HG02852 (cell line): ENCODE measurements at regions not wholly inside any gene's neighbourhood (a gene's known extent, or its start where the extent isn't known, plus 50 kb on each side); places are given as distances from the start of the nearest gene placed in this dataset.

Experiments used
- ATAC-seq: cut with Tn5 transposase; IDR thresholded peaks from one replicate; pipeline ENCODE4 v1.9.1; 2021; ENCODE audit warnings: mild to moderate bottlenecking, moderate library complexity; ENCODE audit not compliant: unreplicated experiment

DNA sequence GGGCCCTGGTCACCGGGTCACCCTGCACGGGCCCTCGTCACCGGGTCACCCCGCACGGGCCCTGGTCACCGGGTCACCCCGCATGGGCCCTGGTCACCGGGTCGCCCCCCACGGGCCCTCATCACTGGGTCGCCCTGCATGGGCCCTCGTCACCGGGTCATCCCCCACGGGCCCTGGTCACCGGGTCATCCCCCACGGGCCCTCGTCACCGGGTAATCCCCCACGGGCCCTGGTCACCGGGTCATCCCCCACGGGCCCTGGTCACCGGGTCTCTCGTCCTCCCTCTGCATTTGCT, 77.6 kb downstream of the RIPK4 start:
- ATAC-seq, result no peak

DNA sequence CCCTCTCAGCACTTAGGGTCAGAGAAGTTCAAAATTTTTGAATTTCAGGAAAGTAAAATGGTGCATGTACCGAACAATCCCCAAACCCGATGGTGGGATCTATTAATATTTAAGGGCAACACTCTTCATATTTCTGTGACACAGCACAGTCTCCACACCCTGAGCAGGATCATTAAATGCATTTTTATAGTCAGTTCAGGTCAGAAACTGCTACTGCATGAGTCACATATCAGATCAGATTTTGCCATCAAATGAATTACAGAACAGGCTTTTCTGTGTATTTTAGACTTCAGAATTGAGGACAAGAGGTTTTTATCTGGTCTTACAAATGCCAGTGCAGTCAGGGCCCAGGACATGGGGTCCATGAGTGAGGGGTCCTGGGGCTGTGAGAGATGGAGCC, 79.2 kb downstream of the RIPK4 start:
- ATAC-seq, result no peak

DNA sequence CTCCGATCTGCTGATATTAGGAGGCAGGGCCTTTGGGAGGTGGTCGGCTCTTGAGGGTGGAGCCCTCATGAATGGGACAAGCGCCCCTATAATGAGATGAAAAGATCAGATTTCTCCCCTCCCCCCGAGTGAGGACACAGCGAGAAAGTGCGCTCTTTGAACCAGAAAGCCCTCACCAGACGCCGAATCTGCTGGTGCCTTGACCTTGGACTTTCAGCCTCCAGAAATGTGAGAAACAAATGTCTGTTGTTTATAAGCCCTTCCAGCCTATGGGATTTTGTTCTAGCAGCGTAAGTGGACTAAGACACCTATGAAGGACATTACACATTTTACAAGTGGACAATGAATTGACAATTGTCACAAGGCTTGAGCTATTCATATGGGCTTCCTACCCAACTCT, 80.2 kb downstream of the RIPK4 start:
- no peak for ATAC-seq

DNA sequence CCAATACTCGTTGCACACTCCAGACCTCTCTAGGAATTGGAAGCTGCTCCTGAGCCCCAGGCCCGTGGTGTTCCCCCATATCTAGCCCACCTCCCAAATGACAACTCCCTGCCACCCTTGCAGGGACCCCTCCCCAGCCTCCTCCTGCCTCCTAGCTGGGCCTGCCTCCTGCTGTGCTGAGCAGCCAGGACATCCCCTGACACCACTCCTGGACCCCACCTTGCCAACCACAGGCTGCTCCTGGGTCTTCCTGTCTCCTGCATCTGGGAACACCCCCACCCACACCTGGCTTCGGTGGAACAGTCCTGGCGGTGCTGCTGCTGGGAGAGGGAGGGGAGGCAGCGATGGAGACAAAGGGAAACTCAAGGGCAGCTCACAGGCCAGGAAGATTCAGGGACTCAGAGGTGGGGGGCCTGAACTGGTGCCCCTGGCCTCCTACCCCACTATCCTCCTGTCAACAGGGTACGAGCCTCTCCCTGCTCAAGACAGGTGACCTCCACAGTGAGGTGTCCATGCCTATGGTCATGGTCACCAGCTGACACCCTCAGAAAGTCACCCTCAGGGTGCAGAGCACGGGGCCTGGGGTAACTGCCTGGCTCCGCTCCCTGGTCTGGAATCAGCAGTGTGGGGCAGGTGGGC, 81.2 kb downstream of the RIPK4 start:
- ATAC-seq, result no peak

DNA sequence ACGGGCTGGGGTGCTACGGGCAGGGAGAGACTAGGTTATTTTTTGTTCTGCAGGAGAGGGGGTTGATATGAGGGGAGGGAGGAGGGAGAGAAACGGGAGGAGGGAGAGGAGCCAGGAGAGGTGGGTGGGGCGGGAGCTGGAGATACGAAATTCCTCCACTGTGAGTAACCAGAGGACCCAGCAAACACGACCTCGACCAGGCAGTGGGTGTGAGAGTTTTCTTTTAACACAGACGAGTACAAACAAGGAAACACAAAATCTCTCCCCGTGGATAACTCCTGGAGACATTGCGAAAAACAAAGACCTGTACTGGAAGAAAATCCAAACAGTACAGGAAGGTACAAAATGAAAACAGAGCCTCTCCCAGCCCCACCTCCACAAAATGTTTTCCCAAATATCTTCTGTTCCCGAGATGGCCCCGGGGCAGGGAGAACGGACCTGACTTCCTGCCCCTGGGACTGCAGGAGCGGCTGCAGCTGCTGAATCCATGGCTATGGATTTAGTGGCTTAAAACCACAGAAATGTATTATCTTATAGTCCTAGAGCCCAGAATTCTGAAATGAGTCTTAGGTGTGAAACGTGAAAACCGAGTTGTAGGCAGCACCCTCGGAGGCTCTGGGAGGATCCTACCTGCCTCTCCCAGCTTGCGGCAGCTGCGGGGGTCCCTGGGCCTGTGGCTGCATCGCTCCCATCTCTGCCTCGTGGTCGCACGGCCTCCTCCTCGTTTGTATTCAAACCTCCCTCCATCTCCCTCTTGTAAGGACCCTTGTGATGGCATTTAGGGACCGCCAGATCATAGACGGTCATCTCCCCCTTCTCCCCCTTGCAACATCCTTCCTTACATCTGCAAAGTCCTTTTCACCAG, 82.2 kb downstream of the RIPK4 start:
- no peak for ATAC-seq

DNA sequence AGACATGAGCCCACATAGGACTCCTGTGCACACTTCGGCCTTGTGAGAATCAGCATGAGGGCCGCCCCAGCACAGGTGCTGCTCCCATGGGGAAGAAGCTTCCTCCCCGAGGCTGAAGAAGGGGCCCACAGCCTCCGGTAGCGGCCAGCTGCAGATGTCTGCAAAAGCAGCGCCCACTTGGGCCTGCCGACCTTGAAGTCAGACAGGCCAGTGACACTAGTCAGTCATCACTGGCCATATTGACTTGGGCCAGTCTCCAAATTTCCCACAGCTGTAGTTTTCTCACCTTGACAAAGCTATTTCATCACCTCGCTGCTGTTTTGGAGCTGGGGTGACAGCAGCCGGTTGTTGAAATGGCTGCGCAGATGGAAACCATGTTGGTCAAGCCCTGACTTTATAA, 83.0 kb downstream of the RIPK4 start:
- no peak for ATAC-seq

DNA sequence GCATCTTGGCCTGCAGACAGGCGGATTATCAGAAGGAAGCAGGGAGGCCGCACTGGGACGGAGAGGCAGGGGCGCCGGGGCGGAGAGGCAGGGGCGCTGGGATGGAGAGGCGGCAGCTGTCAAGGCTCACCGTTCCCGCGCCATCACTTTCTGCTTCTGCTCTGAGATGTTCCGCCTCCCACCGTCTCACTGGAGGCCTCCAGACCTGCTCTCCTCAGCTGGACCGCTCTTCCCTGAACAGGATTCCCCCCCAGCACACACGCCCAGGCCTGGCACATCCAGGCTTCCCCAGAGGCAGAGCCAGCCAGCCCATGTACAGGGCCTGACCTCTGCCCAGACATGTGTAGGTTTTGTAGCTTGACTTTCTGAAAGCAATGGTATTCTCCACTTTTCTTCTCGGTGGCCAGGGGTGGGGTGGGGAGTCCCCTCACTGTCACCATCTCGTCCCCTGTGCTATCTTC, 84.1 kb downstream of the RIPK4 start:
- no peak for ATAC-seq

DNA sequence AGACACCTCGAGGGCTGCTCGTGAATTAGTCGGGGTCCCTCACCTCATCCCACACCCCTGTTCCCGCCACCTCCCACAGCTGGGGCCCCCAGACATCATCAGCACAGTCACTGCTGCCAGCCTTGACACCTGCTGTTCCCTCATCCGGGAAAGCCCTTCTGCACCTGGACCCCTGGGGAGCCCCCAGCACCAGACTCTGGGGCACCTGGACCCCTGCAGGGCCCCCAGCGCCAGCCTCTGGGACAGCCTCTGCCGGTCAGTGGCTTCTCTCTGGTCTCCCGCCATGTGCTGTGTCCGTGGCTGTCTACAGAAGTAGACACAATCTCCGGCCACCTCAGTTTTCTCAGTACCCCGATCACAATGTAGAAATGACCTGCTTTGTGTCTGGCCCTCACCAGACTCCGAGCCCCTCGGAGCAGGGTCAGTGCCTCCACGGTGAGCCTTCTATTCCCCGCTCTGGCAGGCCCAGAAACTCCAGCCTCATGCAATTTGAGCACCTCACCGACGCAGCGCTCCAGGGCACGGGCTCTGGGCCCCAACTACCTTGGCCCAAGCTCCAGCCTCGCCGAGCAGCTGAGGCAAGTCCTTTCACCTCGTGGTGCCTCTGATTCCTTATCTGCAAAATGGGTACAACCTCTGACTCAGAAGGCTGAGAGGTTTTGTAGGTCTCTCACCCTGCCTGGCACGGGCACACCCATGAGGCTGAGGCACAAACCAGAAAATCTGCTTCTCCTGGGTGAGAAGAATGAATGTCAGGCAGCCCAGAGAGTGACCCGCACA, 84.7 kb downstream of the RIPK4 start:
- ATAC-seq, result no peak

DNA sequence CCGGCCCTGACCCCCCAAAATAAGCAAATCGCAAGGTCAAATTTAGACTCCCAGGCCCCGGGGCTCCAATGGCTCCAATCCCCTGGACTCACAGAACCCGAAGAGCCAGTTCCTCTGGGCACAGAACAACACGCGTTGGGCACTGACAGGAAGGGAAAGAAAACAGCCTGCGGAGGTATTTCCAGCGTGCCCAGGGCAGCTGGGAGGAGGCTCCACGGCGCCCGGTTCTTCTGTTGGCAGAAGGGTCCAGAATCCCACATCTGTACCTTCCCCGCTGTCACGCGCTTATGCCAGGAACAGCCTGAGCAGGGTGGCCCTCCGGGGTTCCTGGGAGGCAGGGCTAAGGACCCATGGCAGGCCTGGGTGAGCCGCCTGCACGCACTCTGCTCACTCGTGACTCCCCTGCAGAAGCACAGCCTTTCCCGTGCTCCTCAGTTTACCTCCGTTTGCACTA, 85.5 kb downstream of the RIPK4 start:
- no peak for ATAC-seq

DNA sequence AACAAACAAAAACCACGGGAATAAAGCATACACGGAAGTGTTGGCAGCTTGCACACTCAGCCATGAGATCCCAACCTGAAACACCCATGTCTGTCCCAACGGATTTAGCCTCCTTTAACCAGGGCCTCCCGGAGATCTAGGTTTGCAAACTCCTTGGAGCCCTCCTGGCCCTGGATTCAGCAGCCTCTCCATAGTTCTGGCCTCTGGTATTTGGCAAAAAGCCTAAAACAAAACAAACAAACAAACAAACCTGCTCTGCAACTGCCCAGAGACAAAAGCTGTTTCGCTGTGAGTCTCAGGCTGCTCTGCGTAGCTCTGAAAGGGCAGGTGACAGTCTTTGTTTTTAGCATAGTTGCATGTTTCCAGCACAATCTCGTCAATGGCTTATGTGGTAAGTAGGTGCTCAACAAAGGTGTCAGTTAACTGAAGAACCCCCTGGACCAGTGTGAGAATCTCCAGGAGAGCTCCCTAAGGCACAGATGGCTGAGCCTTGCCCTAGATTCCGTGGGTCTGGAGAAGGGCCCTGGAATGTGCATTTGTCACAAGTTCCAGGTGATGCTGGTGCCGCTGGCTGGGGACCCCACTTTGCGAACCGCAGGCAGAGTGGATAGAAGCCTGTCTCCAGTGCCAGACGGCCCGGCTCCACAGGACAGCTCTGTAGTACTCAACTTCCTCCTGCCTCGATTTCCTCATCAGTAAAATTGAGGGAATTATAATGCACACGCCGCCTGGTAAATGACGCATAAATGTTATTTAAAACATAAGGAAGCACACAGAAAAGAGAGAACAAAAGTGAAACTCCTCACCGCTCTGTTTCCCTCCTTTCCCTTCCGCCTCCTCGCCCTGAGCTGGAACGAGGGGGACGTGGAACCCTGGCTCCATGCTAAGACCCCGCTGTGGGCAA, 86.2 kb downstream of the RIPK4 start:
- ATAC-seq, result no peak

DNA sequence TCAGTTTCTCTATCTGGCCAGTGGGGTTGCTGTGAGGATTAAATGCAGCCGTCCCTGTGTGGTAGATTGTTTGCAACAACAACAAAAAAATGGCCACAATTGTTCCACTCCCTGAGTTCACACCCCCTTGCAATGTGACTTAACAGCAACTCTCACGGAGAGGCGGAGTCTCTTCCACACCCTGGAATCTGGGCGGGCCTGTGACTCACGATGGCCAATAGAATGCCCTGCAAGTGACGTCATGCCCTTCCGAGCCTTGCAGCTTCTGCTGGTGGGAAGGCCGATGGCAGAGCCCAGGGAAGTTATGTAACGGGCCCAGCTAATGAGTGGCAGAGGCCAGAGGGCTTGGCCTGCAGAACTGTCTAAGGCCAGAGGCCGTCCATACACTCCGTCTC, 87.9 kb downstream of the RIPK4 start:
- ATAC-seq, result no peak

DNA sequence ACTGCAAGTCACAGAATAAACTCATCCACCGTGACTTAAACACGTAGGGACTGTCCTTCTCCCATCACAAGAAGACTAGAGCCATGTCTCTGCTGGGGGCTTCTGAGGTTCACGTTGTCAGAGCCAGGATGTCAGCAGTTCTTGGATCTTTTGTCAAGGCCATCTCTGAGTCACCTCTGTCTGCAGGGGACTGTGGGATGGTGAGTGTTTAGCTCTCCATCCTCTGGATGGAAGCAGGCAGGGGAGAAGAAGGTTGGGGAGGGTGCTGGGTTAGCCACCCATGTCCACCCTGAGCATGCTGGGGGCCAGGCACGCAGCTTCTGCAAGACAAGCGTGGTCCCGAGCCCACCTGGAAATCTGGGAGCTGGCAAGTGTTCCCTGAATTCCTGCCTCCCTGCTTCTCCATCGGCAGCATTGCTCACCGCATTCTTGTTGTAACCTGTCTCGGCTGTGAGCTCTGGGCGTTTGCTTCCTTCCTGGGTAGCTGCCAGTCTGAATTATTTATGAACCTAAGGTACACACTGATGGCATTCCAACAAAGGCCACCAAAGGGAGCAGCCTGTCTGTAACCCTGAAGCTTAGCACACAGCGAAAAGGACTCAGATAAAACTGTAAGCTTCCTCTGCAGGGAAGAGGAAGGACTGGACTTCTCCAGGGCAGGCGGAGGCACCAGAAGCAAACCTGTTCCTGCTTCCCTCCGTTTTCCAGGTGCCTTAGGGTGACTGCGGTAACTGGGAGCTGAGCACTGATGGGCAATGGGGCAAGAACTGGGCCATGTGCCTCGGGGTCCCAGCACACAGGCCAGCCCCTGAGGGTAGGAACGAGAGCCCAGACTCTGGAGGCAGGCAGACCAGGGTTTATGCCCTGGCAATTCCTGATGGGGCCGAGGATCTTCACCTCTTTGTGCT, 88.6 kb downstream of the RIPK4 start:
- ATAC-seq, result no peak

DNA sequence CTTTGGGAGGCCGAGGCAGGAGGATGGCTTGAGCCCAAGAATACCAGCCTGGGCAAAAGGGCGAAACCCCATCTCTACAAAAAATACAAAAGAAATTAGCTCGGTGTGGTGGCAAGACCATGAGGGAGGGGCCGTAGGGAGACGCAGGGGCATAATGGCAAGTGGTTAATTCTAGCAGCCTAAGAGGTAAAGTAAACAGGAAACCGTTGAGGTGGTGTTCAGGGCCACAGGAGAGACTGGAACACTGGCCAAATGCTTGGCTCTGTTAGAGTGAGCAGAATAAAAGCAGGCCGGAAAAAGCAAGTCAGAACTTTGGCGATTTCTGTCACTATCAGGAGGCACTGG, 89.2 kb downstream of the RIPK4 start:
- no peak for ATAC-seq

DNA sequence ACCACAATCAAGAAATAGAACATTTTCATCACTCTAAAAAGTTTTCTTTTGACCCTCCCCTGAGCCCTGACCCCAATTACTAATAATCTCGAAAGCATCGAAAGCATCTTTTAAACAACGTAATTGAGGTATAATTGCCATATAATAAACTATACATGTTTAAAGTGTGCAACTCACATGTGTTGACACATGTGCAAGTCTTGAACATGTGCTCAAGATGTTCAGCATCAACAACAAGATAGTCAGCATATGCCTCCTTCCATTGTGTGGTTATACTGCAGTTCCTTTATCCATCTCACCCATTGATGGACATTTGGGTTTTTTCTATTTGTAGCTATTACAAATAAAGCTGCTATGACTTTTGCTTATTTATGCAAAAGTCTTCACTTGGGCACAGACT, 90.7 kb downstream of the RIPK4 start:
- ATAC-seq, result no peak

DNA sequence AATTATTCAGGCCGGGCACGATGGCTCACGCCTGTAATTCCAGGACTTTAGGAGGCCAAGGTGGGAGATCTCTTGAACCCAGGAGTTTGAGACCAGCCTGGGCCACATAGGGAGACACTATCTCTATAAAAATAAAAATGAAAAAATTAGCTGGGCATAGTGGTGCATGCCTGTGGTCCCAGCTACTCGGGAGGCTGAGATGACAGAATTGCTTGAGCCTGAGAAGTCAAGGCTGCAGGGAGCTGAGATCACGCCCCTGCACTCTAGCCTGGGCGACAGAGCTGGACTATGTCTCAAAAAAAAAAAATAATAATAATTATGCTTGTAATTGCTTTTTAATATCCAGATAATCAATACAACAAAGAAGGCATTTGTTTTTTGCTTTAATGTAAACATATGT, 91.3 kb downstream of the RIPK4 start:
- ATAC-seq, result no peak

DNA sequence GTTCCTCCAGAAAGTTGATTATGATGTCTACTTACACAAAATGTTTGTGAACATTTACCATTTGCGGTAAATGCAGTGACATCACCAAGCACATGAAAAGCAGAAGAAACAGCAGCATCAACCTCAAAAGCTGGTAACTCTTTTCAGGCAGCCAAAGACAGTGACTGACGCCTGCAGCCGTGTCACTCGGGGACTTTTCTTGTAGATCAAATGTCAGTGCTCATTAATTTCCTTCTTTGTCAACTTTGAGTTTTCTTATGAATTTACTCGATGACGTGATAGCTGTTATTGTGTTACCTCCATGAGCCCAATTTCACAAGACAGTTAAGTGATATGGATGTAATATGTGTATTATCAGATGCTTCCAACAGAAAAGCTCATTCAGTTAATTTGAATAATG, 92.5 kb downstream of the RIPK4 start:
- ATAC-seq, result no peak

DNA sequence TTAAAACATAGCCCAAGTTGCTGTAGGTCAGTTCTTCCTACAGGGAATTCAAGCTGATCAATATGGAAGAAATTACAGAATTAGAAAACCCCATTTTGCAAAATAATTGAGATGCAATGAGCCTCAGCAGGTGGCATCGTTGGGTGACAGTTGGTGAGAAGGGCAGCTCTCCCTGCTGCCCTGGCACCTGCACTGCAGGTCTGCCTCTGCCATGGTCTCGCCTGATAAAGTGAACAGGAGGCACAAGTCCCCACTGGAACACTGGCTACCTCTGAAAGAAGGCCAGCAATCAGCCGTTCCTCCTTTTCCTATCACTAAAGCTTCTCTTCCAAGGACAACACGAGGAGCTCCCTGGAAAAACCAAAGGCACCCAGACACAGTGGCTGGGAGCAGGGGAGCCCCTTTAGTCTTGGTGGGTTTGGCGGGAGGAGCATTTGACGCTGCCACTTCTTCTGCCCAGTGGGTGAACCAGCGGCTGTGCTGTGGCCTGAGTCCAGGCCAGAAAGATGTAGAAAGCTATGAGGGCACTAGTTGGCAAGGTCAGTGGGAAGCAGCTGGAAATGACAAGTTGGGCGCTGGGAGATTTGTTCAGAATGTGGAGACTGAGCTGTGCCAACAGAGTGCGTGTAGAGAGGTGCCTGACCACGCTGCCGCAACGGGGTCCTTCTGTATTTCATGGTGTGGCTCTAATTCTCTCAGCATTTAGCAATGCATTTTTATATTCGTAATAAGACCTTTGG, 93.1 kb downstream of the RIPK4 start:
- no peak for ATAC-seq

DNA sequence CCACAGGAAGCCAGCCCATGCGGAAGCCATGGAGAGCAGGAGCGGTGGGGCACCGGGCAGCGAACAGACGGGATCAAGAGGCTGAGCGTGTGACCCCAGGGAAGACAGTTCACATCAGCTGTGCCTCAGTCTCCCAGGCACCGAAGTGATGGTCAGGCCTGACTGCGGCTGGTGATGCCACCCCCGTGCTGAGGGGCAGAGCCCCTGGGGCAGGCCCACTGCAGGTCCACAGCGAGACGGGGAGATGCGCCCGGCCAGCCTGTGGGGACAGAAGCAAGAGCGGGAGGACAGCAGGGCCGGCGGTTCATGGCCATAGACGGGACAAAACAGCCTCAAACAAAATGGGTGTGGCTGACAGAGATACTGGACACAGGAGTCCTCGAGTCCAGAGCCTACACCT, 93.8 kb downstream of the RIPK4 start:
- no peak for ATAC-seq

DNA sequence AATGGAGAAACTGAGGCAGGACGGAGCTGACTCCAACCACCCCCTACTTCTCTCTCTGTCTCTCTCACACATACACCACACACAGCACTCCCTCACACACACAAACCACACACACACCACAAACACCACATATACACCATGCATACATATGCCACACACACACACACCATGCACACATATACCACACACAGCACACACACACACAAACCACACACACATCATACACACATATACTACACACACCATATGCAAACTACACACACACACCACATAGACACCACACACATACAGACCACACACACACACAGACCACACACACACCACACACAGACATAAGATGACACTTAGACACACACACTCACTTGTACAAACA, 94.3 kb downstream of the RIPK4 start:
- ATAC-seq, result no peak
